Keratinocyte (primary cell): ENCODE measurements at regions not wholly inside any gene's neighbourhood (a gene's known extent, or its start where the extent isn't known, plus 50 kb on each side); places are given as distances from the start of the nearest gene placed in this dataset.

ENCODE experiments used
- DNase-seq: peaks from one replicate; pipeline ENCODE4 v3.0.0-alpha.2; 2011; ENCODE audit warnings: low read depth, missing footprints, low spot score
- FAIRE-seq: peaks from 2 replicates; lab custom pipeline; 2011; peaks lifted over from hg19 to GRCh38; lab: Jason Lieb, UNC
- H2AFZ ChIP-seq: 2 replicates; pipeline ENCODE4 v1.6.0; 2012; ENCODE audit warnings: low read length, control low read depth, inconsistent platforms; ENCODE audit not compliant: control insufficient read depth
- H3K27ac ChIP-seq: 2 replicates; pipeline ENCODE4 v1.5.1; 2011; ENCODE audit warnings: low read length; ENCODE audit not compliant: control insufficient read depth, insufficient read depth
- H3K27me3 ChIP-seq: 3 replicates; pipeline ENCODE4 v1.6.0; 2011; ENCODE audit warnings: low read length; ENCODE audit not compliant: control insufficient read depth, insufficient read depth; ENCODE audit errors: extremely low read depth
- H3K36me3 ChIP-seq, 2 experiments: 2 replicates in 1 of 2; 3 replicates in 1 of 2; pipeline ENCODE4 v1.5.1; 2011; ENCODE audit warnings: low read length in 2 of 2, mild to moderate bottlenecking in 1 of 2; ENCODE audit not compliant: control insufficient read depth in 2 of 2, insufficient read depth in 2 of 2; ENCODE audit errors: extremely low read depth in 1 of 2
- H3K4me1 ChIP-seq: 3 replicates; pipeline ENCODE4 v1.5.1; 2011; ENCODE audit warnings: low read length; ENCODE audit not compliant: control insufficient read depth, insufficient read depth; ENCODE audit errors: extremely low read depth
- H3K4me2 ChIP-seq: 3 replicates; pipeline ENCODE4 v1.6.0; 2011; ENCODE audit warnings: low read depth, low read length; ENCODE audit not compliant: control insufficient read depth, insufficient read depth; ENCODE audit errors: extremely low read depth
- H3K4me3 ChIP-seq, 3 experiments: fragments of 200-600 bp in 1 of 3; sonication (generic) in 1 of 3; 2 replicates in 2 of 3; 3 replicates in 1 of 3; pipeline ENCODE4 v1.5.1; 2011 to 2016; ENCODE audit warnings: low read length in 3 of 3, mild to moderate bottlenecking in 3 of 3, control low read depth in 2 of 3, inconsistent platforms in 1 of 3, low read depth in 1 of 3, mixed read lengths in 1 of 3, mixed run types in 1 of 3, moderate library complexity in 1 of 3; ENCODE audit not compliant: control insufficient read depth in 2 of 3, insufficient read depth in 2 of 3; ENCODE audit errors: extremely low read depth in 1 of 3
- H3K79me2 ChIP-seq: 2 replicates; pipeline ENCODE4 v1.6.0; 2012; ENCODE audit warnings: low read length; ENCODE audit not compliant: control insufficient read depth, insufficient read depth
- H3K9ac ChIP-seq: 3 replicates; pipeline ENCODE4 v1.6.0; 2011; ENCODE audit warnings: low read length; ENCODE audit not compliant: control insufficient read depth, insufficient read depth; ENCODE audit errors: extremely low read depth
- H3K9me1 ChIP-seq: 3 replicates; pipeline ENCODE4 v1.6.0; 2011; ENCODE audit warnings: low read length; ENCODE audit not compliant: control insufficient read depth, insufficient read depth; ENCODE audit errors: extremely low read depth
- H3K9me3 ChIP-seq: 2 replicates; pipeline ENCODE4 v1.5.1; 2012; ENCODE audit warnings: low read depth, low read length; ENCODE audit not compliant: control insufficient read depth
- H4K20me1 ChIP-seq: 3 replicates; pipeline ENCODE4 v1.6.0; 2011; ENCODE audit warnings: low read length; ENCODE audit not compliant: control insufficient read depth, insufficient read depth; ENCODE audit errors: extremely low read depth
- CTCF ChIP-seq, 3 experiments: IDR thresholded peaks in 1 of 3; conservative IDR thresholded peaks in 1 of 3; optimal IDR thresholded peaks in 1 of 3; 2 replicates in 2 of 3; 3 replicates in 1 of 3; pipeline versions ENCODE3 to v1.5.1; 2011; ENCODE audit warnings: low read length in 3 of 3, mild to moderate bottlenecking in 3 of 3, moderate library complexity in 2 of 3, control low read depth in 1 of 3, inconsistent platforms in 1 of 3; ENCODE audit not compliant: insufficient read depth in 2 of 3; ENCODE audit errors: extremely low read depth in 1 of 3
- EZH2 ChIP-seq: IDR thresholded peaks from one replicate; pipeline ENCODE4 v1.6.1; 2012; ENCODE audit warnings: inconsistent platforms, mild to moderate bottlenecking, low read length, moderate library complexity
- dilution Hi-C: fragments of 300-500 bp; cut with MboI; formaldehyde crosslinking; loops from one replicate; pipeline ENCODE4 v1.7.0; 2020; ENCODE audit warnings: low sequenced_read_pairs; ENCODE audit not compliant: extremely low pct_ligation_motif_present

- no peak for TF ChIP-seq CTCF (optimal IDR thresholded peaks at IDR 0.05 in 1 of 3, IDR thresholded peaks at IDR 0.05 in 1 of 3, conservative IDR thresholded peaks at IDR 0.05 in 1 of 3; ENCODE audit: extremely low read depth in 1 of 3, insufficient read depth in 2 of 3, low read length in 3 of 3)
- no peak for TF ChIP-seq EZH2
- no peak overlapping the region for H3K4me3 ChIP-seq
- DNase-seq = no peak
- H3K9ac ChIP-seq = no peak overlapping the region
- H3K27me3 ChIP-seq = no peaks in the 10 kb centered on the region
- no peaks in the 10 kb centered on the region for H3K79me2 ChIP-seq
- H3K9me3 ChIP-seq = peaks cover 2% of the 10 kb centered on the region
- no peaks in the 10 kb centered on the region for H3K36me3 ChIP-seq
- no peaks in the 10 kb centered on the region for H4K20me1 ChIP-seq
- no peak overlapping the region for H3K27ac ChIP-seq
- H2AFZ ChIP-seq = no peak overlapping the region
- no peaks in the 10 kb centered on the region for H3K9me1 ChIP-seq
- dilution Hi-C loops = no loop called here
- no peak overlapping the region for H3K4me2 ChIP-seq
- H3K4me1 ChIP-seq = no peaks in the 10 kb centered on the region
- no peak for FAIRE-seq
Observed at GRCh38 chr12:127723251-127723650, 543.7 kb upstream of the TMEM132C start.

GRCh38 chr12:127726671-127727315, 540.2 kb upstream of the TMEM132C start:
- Histone ChIP-seq H3K4me1 (no peaks in the 10 kb centered on the region), H3K4me2 (no peak overlapping the region), H4K20me1 (no peaks in the 10 kb centered on the region), H3K27ac (no peak overlapping the region), H3K9ac (no peak overlapping the region), H2AFZ (no peak overlapping the region), H3K9me1 (no peaks in the 10 kb centered on the region), H3K36me3 (no peaks in the 10 kb centered on the region), H3K79me2 (no peaks in the 10 kb centered on the region), H3K4me3 (no peak overlapping the region), H3K9me3 (no peaks in the 10 kb centered on the region), H3K27me3 (no peaks in the 10 kb centered on the region)
- no peak for FAIRE-seq
- no peak for TF ChIP-seq EZH2
- TF ChIP-seq CTCF (optimal IDR thresholded peaks at IDR 0.05 in 1 of 3, IDR thresholded peaks at IDR 0.05 in 1 of 3, conservative IDR thresholded peaks at IDR 0.05 in 1 of 3; ENCODE audit: extremely low read depth in 1 of 3, insufficient read depth in 2 of 3, low read length in 3 of 3) = no peak
- no peak for DNase-seq
- dilution Hi-C loops = no loop called here
